H9 (cell line): ENCODE measurements at regions not wholly inside any gene's neighbourhood (a gene's known extent, or its start where the extent isn't known, plus 50 kb on each side); places are given as distances from the start of the nearest gene placed in this dataset.

Experiments used
- DNase-seq: peaks from one replicate; pipeline ENCODE4 v3.0.0-alpha.2; 2017
- H2AFZ ChIP-seq: one replicate; pipeline ENCODE4 v1.6.1; 2013; ENCODE audit warnings: mild to moderate bottlenecking, low read length, control low read depth, moderate library complexity
- H2AK5ac ChIP-seq: 2 replicates; pipeline ENCODE4 v1.6.1; 2013; ENCODE audit warnings: low read length, control low read depth, mixed read lengths; ENCODE audit not compliant: insufficient read length
- H2BK120ac ChIP-seq: one replicate; pipeline ENCODE4 v1.6.1; 2013; ENCODE audit warnings: low read depth, mild to moderate bottlenecking, low read length, control low read depth, inconsistent platforms; ENCODE audit not compliant: poor library complexity, severe bottlenecking
- H2BK12ac ChIP-seq: 2 replicates; pipeline ENCODE4 v1.6.1; 2013; ENCODE audit warnings: low read length, control low read depth, mixed read lengths, low read depth; ENCODE audit not compliant: insufficient read length
- H2BK15ac ChIP-seq: 2 replicates; pipeline ENCODE4 v1.6.1; 2013; ENCODE audit warnings: low read depth, low read length, control low read depth
- H2BK20ac ChIP-seq: one replicate; pipeline ENCODE4 v1.6.1; 2013; ENCODE audit warnings: low read depth, mild to moderate bottlenecking, low read length, control low read depth, inconsistent platforms; ENCODE audit not compliant: poor library complexity, severe bottlenecking
- H2BK5ac ChIP-seq: 2 replicates; pipeline ENCODE4 v1.6.1; 2013; ENCODE audit warnings: low read length, control low read depth, mixed read lengths; ENCODE audit not compliant: insufficient read length
- H3K14ac ChIP-seq: 2 replicates; pipeline ENCODE4 v1.6.1; 2013; ENCODE audit warnings: low read length, control low read depth; ENCODE audit not compliant: insufficient read depth
- H3K18ac ChIP-seq: 2 replicates; pipeline ENCODE4 v1.6.1; 2013; ENCODE audit warnings: low read depth, mild to moderate bottlenecking, mixed read lengths, low read length, control low read depth; ENCODE audit not compliant: insufficient read length
- H3K23ac ChIP-seq: 2 replicates; pipeline ENCODE4 v1.6.1; 2013; ENCODE audit warnings: low read length, control low read depth, mixed read lengths, low read depth; ENCODE audit not compliant: insufficient read length
- H3K23me2 ChIP-seq: 2 replicates; pipeline ENCODE4 v1.6.1; 2013; ENCODE audit warnings: low read depth, mild to moderate bottlenecking, mixed read lengths, low read length, control low read depth; ENCODE audit not compliant: insufficient read length, poor library complexity, severe bottlenecking
- H3K27ac ChIP-seq: 2 replicates; pipeline ENCODE4 v1.5.1; 2013; ENCODE audit warnings: low read length, control low read depth, mixed read lengths, low read depth; ENCODE audit not compliant: insufficient read length
- H3K27me3 ChIP-seq: 2 replicates; pipeline ENCODE4 v1.6.1; 2013; ENCODE audit warnings: low read length, control low read depth, inconsistent platforms; ENCODE audit not compliant: insufficient read depth
- H3K4ac ChIP-seq: 2 replicates; pipeline ENCODE4 v1.6.1; 2013; ENCODE audit warnings: low read depth, mild to moderate bottlenecking, control low read depth, inconsistent platforms, low read length, moderate library complexity
- H3K4me1 ChIP-seq: 2 replicates; pipeline ENCODE4 v1.6.1; 2013; ENCODE audit warnings: low read length, control low read depth, inconsistent platforms; ENCODE audit not compliant: insufficient read depth
- H3K4me2 ChIP-seq: 2 replicates; pipeline ENCODE4 v1.6.1; 2013; ENCODE audit warnings: low read length, control low read depth, mixed read lengths; ENCODE audit not compliant: insufficient read length, insufficient read depth
- H3K56ac ChIP-seq: 2 replicates; pipeline ENCODE4 v1.6.1; 2013; ENCODE audit warnings: low read depth, mild to moderate bottlenecking, mixed read lengths, low read length, control low read depth; ENCODE audit not compliant: insufficient read length
- H3K79me1 ChIP-seq: 2 replicates; pipeline ENCODE4 v1.6.1; 2013; ENCODE audit warnings: low read depth, mild to moderate bottlenecking, moderate library complexity, low read length, control low read depth, inconsistent platforms; ENCODE audit not compliant: insufficient read depth, poor library complexity, severe bottlenecking
- H3K79me2 ChIP-seq: 2 replicates; pipeline ENCODE4 v1.6.1; 2013; ENCODE audit warnings: low read length, control low read depth, inconsistent platforms; ENCODE audit not compliant: insufficient read depth
- H3K9ac ChIP-seq: 2 replicates; pipeline ENCODE4 v1.6.1; 2013; ENCODE audit warnings: low read length, control low read depth, mixed read lengths; ENCODE audit not compliant: insufficient read length; ENCODE audit errors: extremely low read depth
- H3K9me3 ChIP-seq: one replicate; pipeline ENCODE4 v1.6.1; 2013; ENCODE audit warnings: low read depth, low read length, inconsistent platforms; ENCODE audit not compliant: control insufficient read depth
- H3T11ph ChIP-seq: one replicate; pipeline ENCODE4 v1.6.1; 2013; ENCODE audit warnings: mild to moderate bottlenecking, low read length, control low read depth, inconsistent platforms
- H4K20me1 ChIP-seq: one replicate; pipeline ENCODE4 v1.6.1; 2013; ENCODE audit not compliant: control insufficient read depth, insufficient read length, insufficient read depth
- H4K5ac ChIP-seq: 2 replicates; pipeline ENCODE4 v1.6.1; 2013; ENCODE audit warnings: low read depth, mild to moderate bottlenecking, mixed read lengths, low read length, control low read depth; ENCODE audit not compliant: insufficient read length
- H4K8ac ChIP-seq: replicated peaks from 2 replicates; pipeline ENCODE4 v1.6.1; 2013; ENCODE audit warnings: low read length, control low read depth, mixed read lengths, low read depth; ENCODE audit not compliant: insufficient read length
- H4K91ac ChIP-seq: 2 replicates; pipeline ENCODE4 v1.6.1; 2013; ENCODE audit warnings: low read depth, mild to moderate bottlenecking, moderate library complexity, mixed read lengths, low read length, control low read depth; ENCODE audit not compliant: insufficient read length
- H3K27ac Mint-ChIP-seq, 3 experiments: 2 replicates in 2 of 3; 3 replicates in 1 of 3; pipeline ENCODE4 v1.8.0; 2020 to 2021; ENCODE audit warnings: mixed read lengths in 3 of 3, mild to moderate bottlenecking in 1 of 3, moderate library complexity in 1 of 3
- H3K27me3 Mint-ChIP-seq: 2 replicates; pipeline ENCODE4 v1.8.0; 2021; ENCODE audit warnings: low read depth, mild to moderate bottlenecking, moderate library complexity, mixed read lengths
- H3K36me3 Mint-ChIP-seq, 3 experiments: 2 replicates in 2 of 3; 3 replicates in 1 of 3; pipeline ENCODE4 v1.8.0; 2020 to 2021; ENCODE audit warnings: low read depth in 3 of 3, mixed read lengths in 3 of 3; ENCODE audit not compliant: insufficient read depth in 1 of 3
- H3K4me1 Mint-ChIP-seq, 2 experiments: 2 replicates each; pipeline ENCODE4 v1.8.0; 2020; ENCODE audit warnings: mixed read lengths in 2 of 2
- H3K4me3 Mint-ChIP-seq, 2 experiments: 2 replicates in 1 of 2; 3 replicates in 1 of 2; pipeline ENCODE4 v1.8.0; 2020 to 2021; ENCODE audit warnings: mild to moderate bottlenecking in 2 of 2, mixed read lengths in 2 of 2, moderate library complexity in 1 of 2
- H3K9me3 Mint-ChIP-seq, 2 experiments: 2 replicates in 1 of 2; 3 replicates in 1 of 2; pipeline ENCODE4 v1.8.0; 2020; ENCODE audit warnings: mild to moderate bottlenecking in 2 of 2, mixed read lengths in 2 of 2, moderate library complexity in 1 of 2
- WGBS: extraction: QIAGEN DNeasy Blood & Tissue Kit; methylation state at CpG from one replicate; pipeline ENCODE4 v1.1.7; 2013; ENCODE audit warnings: missing lambda C conversion rate, low lambda C conversion rate, mixed read lengths; ENCODE audit not compliant: insufficient read length; ENCODE audit errors: extremely low coverage; 5-methylcytosine and 5-hydroxymethylcytosine counted together
- TF ChIP-seq, protein P1 (sequence below): fragments of 200-600 bp; sonication (generic); conservative IDR thresholded peaks from 3 replicates; pipeline ENCODE4 v1.8.0; 2021; ENCODE audit warnings: antibody characterized with exemption, mild to moderate bottlenecking

- Histone ChIP-seq H2AK5ac (no peak overlapping the region), H4K91ac (no peak overlapping the region), H4K5ac (no peak overlapping the region), H3K79me1 (no peaks in the 10 kb centered on the region), H3K79me2 (no peaks in the 10 kb centered on the region), H3K9ac (no peak overlapping the region), H3K4me2 (no peak overlapping the region), H4K20me1 (no peaks in the 10 kb centered on the region), H3K4ac (no peak overlapping the region), H3K23me2 (no peaks in the 10 kb centered on the region), H2BK120ac (no peak overlapping the region), H3K27ac (no peak overlapping the region), H3K9me3 (no peaks in the 10 kb centered on the region), H2BK15ac (no peak overlapping the region), H2BK12ac (no peak overlapping the region), H3K4me1 (no peaks in the 10 kb centered on the region), H2AFZ (no peak overlapping the region), H2BK20ac (no peak overlapping the region), H3K27me3 (no peaks in the 10 kb centered on the region), H3T11ph (no peak overlapping the region), H3K14ac (no peak overlapping the region), H3K56ac (no peak overlapping the region), H3K23ac (no peak overlapping the region), H3K18ac (no peak overlapping the region), H2BK5ac (no peak overlapping the region), H4K8ac (no peak overlapping the region)
- H3K9me3 Mint-ChIP-seq = peaks cover 4 to 5% of the 10 kb centered on the region in 2 experiments; a peak in 2 of 5 replicates
- H3K27ac Mint-ChIP-seq = 0 out of 7 replicates have a peak overlapping the region, but pooled peaks of 1 of the 3 experiments have one; percentile 21
- DNase-seq = no peak
- H3K4me1 Mint-ChIP-seq = peaks cover 0 to 7% of the 10 kb centered on the region in 2 experiments; a peak in 2 of 4 replicates
- peaks cover 2 to 5% (median 2%) of the 10 kb centered on the region in 3 experiments; a peak in 4 of 7 replicates for H3K36me3 Mint-ChIP-seq
- TF ChIP-seq, protein P1, sequence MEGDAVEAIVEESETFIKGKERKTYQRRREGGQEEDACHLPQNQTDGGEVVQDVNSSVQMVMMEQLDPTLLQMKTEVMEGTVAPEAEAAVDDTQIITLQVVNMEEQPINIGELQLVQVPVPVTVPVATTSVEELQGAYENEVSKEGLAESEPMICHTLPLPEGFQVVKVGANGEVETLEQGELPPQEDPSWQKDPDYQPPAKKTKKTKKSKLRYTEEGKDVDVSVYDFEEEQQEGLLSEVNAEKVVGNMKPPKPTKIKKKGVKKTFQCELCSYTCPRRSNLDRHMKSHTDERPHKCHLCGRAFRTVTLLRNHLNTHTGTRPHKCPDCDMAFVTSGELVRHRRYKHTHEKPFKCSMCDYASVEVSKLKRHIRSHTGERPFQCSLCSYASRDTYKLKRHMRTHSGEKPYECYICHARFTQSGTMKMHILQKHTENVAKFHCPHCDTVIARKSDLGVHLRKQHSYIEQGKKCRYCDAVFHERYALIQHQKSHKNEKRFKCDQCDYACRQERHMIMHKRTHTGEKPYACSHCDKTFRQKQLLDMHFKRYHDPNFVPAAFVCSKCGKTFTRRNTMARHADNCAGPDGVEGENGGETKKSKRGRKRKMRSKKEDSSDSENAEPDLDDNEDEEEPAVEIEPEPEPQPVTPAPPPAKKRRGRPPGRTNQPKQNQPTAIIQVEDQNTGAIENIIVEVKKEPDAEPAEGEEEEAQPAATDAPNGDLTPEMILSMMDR = no peak
- no peaks in the 10 kb centered on the region for H3K27me3 Mint-ChIP-seq
- H3K4me3 Mint-ChIP-seq = no peak overlapping the region
- no CpG with 5 or more reads among the region's 1 CpG for WGBS
Observed at GRCh38 chr3:80734483-80734882, 966.7 kb upstream of the ROBO1 start.
